Kidney capillary endothelial cell (primary cell): ENCODE measurements at regions not wholly inside any gene's neighbourhood (a gene's known extent, or its start where the extent isn't known, plus 50 kb on each side); places are given as distances from the start of the nearest gene placed in this dataset.

Experiments
- DNase-seq: peaks from one replicate; pipeline ENCODE4 v3.0.0-alpha.2; 2018; ENCODE audit warnings: low spot score

- DNase-seq = no peak
Observed at GRCh38 chr5:13477118-13477737, 467.3 kb downstream of the DNAH5 start.

- no peak for DNase-seq
Observed at GRCh38 chr5:13472842-13473241, 471.6 kb downstream of the DNAH5 start.

- DNase-seq = no peak
Observed at GRCh38 chr5:13470975-13471374, 473.5 kb downstream of the DNAH5 start.

- no peak for DNase-seq
Observed at GRCh38 chr5:13470263-13470662, 474.2 kb downstream of the DNAH5 start.

GRCh38 chr5:13464532-13465193 is 479.8 kb downstream of the DNAH5 start:
- no peak for DNase-seq

- no peak for DNase-seq
Observed at GRCh38 chr5:13460587-13460986, 483.9 kb downstream of the DNAH5 start.

GRCh38 chr5:13454050-13454449 is 490.4 kb downstream of the DNAH5 start:
- DNase-seq = no peak

- no peak for DNase-seq
Observed at GRCh38 chr5:13448843-13449242, 495.6 kb downstream of the DNAH5 start.

- no peak for DNase-seq
Observed at GRCh38 chr5:13439430-13439829, 505.1 kb downstream of the DNAH5 start.

GRCh38 chr5:13427827-13428557 is 516.5 kb downstream of the DNAH5 start:
- no peak for DNase-seq

GRCh38 chr5:13412040-13412595 is 532.4 kb downstream of the DNAH5 start:
- DNase-seq = no peak

- no peak for DNase-seq
Observed at GRCh38 chr5:13408616-13409015, 535.9 kb downstream of the DNAH5 start.

GRCh38 chr5:13403351-13403750 is 541.1 kb downstream of the DNAH5 start:
- no peak for DNase-seq

- DNase-seq = no peak
Observed at GRCh38 chr5:13385066-13385465, 559.4 kb downstream of the DNAH5 start.

GRCh38 chr5:13382232-13382631 is 562.3 kb downstream of the DNAH5 start:
- DNase-seq = no peak

GRCh38 chr5:13378091-13378490 is 566.4 kb downstream of the DNAH5 start:
- no peak for DNase-seq

GRCh38 chr5:13359344-13359743 is 585.1 kb downstream of the DNAH5 start:
- no peak for DNase-seq

GRCh38 chr5:13358342-13358741 is 586.1 kb downstream of the DNAH5 start:
- no peak for DNase-seq

- DNase-seq = no peak
Observed at GRCh38 chr5:13357929-13358328, 586.6 kb downstream of the DNAH5 start.

- DNase-seq = no peak
Observed at GRCh38 chr5:13356226-13356625, 588.3 kb downstream of the DNAH5 start.

- DNase-seq = no peak
Observed at GRCh38 chr5:13354611-13355010, 589.9 kb downstream of the DNAH5 start.

- DNase-seq = no peak
Observed at GRCh38 chr5:13350767-13351166, 593.7 kb downstream of the DNAH5 start.

GRCh38 chr5:13348568-13348967 is 595.9 kb downstream of the DNAH5 start:
- DNase-seq = no peak
